ENCODE measurements at regions not wholly inside any gene's neighbourhood (a gene's known extent, or its start where the extent isn't known, plus 50 kb on each side); places are given as distances from the start of the nearest gene placed in this dataset.

DNA sequence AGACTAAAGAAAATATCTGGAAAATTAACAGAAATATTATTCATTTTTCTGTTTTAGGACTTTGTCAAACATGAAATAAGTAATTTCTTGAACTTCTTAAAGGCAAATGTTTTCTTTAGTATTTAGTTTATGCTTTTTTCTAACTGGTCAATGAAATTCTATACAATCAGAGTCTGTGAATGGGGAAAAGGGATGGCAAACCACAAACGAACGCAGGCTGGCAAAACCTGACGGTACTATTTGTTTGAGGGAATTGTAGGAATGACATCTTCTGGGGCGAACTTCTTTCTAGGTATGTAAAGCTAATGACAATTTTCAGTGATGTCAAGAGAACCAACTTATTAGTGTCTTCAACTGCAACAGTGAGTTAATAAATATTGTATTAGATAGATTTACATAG lies 156.0 kb downstream of the SIPA1L2 start:
- TF ChIP-seq, protein P1, sequence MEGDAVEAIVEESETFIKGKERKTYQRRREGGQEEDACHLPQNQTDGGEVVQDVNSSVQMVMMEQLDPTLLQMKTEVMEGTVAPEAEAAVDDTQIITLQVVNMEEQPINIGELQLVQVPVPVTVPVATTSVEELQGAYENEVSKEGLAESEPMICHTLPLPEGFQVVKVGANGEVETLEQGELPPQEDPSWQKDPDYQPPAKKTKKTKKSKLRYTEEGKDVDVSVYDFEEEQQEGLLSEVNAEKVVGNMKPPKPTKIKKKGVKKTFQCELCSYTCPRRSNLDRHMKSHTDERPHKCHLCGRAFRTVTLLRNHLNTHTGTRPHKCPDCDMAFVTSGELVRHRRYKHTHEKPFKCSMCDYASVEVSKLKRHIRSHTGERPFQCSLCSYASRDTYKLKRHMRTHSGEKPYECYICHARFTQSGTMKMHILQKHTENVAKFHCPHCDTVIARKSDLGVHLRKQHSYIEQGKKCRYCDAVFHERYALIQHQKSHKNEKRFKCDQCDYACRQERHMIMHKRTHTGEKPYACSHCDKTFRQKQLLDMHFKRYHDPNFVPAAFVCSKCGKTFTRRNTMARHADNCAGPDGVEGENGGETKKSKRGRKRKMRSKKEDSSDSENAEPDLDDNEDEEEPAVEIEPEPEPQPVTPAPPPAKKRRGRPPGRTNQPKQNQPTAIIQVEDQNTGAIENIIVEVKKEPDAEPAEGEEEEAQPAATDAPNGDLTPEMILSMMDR (IDR thresholded peaks at IDR 0.05), result no peak
- TF ChIP-seq EZH2 (IDR thresholded peaks at IDR 0.05) (no peak), EZH2phosphoT487 (IDR thresholded peaks at IDR 0.05) (no peak)
